Thyroid gland (tissue), 4 donors: ENCODE measurements at regions not wholly inside any gene's neighbourhood (a gene's known extent, or its start where the extent isn't known, plus 50 kb on each side); places are given as distances from the start of the nearest gene placed in this dataset.

Experiments
- DNase-seq, 2 donors: peaks; one replicate each; pipeline ENCODE4 v3.0.0-alpha.2; 2019
- H3K27ac ChIP-seq, 3 donors: fragments of 200-600 bp; sonication (generic); 1 replicate in 2 of 3; 2 replicates in 1 of 3; pipeline ENCODE4 v1.5.1; 2016 to 2019; ENCODE audit warnings: mild to moderate bottlenecking in 1 of 3, moderate library complexity in 1 of 3
- H3K27me3 ChIP-seq: fragments of 200-600 bp; sonication (generic); one replicate; pipeline ENCODE4 v1.5.1; 2019
- H3K36me3 ChIP-seq, 2 donors: fragments of 200-600 bp; sonication (generic); one replicate each; pipeline ENCODE4 v1.5.1; 2016 to 2019
- H3K4me1 ChIP-seq, 2 donors: fragments of 200-600 bp; sonication (generic); one replicate each; pipeline ENCODE4 v1.5.1; 2017 to 2019
- H3K4me3 ChIP-seq, 3 donors: fragments of 200-600 bp; sonication (generic); replicated peaks in 1 of 3; 1 replicate in 2 of 3; 2 replicates in 1 of 3; pipeline ENCODE4 v1.5.1; 2016; ENCODE audit warnings: mild to moderate bottlenecking in 1 of 3
- H3K9me3 ChIP-seq: fragments of 200-600 bp; sonication (generic); one replicate; pipeline ENCODE4 v1.5.1; 2017
- CTCF ChIP-seq, 6 experiments: fragments of 200-600 bp in 3 of 6; fragments of 450-650 bp in 3 of 6; sonication (generic) in 3 of 6; IDR thresholded peaks; one replicate each; pipeline ENCODE4 v1.5.1; 2016 to 2019; ENCODE audit warnings: antibody characterized with exemption in 6 of 6, mild to moderate bottlenecking in 2 of 6, inconsistent platforms in 1 of 6, moderate library complexity in 1 of 6
- POLR2A ChIP-seq, 2 donors: fragments of 450-650 bp; IDR thresholded peaks; one replicate each; pipeline ENCODE4 v1.6.1; 2017; ENCODE audit warnings: antibody characterized with exemption in 2 of 2, mild to moderate bottlenecking in 2 of 2, moderate library complexity in 1 of 2
- WGBS, 2 donors: methylation state at CpG; one replicate each; pipeline ENCODE4 v1.1.5; 2017; 5-methylcytosine and 5-hydroxymethylcytosine counted together
- intact Hi-C: fragments of 100-400 bp; cut with DNase I; formaldehyde crosslinking; loops from one replicate; pipeline ENCODE4 v1.15.1; 2023

- Histone ChIP-seq H3K27ac (no peak overlapping the region), H3K4me1 (peaks cover 8 to 10% of the 10 kb centered on the region in 2 donors), H3K4me3 (no peak overlapping the region), H3K9me3 (no peaks in the 10 kb centered on the region), H3K27me3 (no peaks in the 10 kb centered on the region), H3K36me3 (no peaks in the 10 kb centered on the region)
- 70 to 82% methylated on average over 3 of the region's 3 CpGs for WGBS, 2 donors
- no peak for DNase-seq
- TF ChIP-seq CTCF (IDR thresholded peaks at IDR 0.05) (no peak), POLR2A (IDR thresholded peaks at IDR 0.05) (no peak)
- intact Hi-C loops = no loop called here
These were observed 95.8 kb upstream of the ANKRD55 start for GRCh38 chr5:56328753-56329560.

- Histone ChIP-seq H3K9me3 (no peaks in the 10 kb centered on the region), H3K4me3 (no peak overlapping the region), H3K27ac (no peak overlapping the region), H3K36me3 (no peaks in the 10 kb centered on the region), H3K4me1 (peaks cover 8 to 10% of the 10 kb centered on the region in 2 donors), H3K27me3 (no peaks in the 10 kb centered on the region)
- TF ChIP-seq CTCF (IDR thresholded peaks at IDR 0.05) = no peak
- no peak for TF ChIP-seq POLR2A (IDR thresholded peaks at IDR 0.05)
- no peak for DNase-seq
- 69 to 86% methylated on average over 6 of the region's 6 CpGs for WGBS, 2 donors
- intact Hi-C loops = no loop called here
These were observed 94.7 kb upstream of the ANKRD55 start for GRCh38 chr5:56327809-56328208.

- Histone ChIP-seq H3K4me3 (no peak overlapping the region), H3K4me1 (peaks cover 8 to 10% of the 10 kb centered on the region in 2 donors), H3K36me3 (no peaks in the 10 kb centered on the region), H3K9me3 (no peaks in the 10 kb centered on the region), H3K27me3 (no peaks in the 10 kb centered on the region), H3K27ac (no peak overlapping the region)
- DNase-seq = no peak
- 97 to 98% methylated on average over 3 of the region's 3 CpGs for WGBS, 2 donors
- TF ChIP-seq POLR2A (IDR thresholded peaks at IDR 0.05) (no peak), CTCF (IDR thresholded peaks at IDR 0.05) (no peak)
- intact Hi-C loops = no loop called here
These were observed 93.6 kb upstream of the ANKRD55 start for GRCh38 chr5:56326770-56327169.

- intact Hi-C loops = no loop called here
- no peaks in the 10 kb centered on the region for H3K36me3 ChIP-seq
- no peaks in the 10 kb centered on the region for H3K27me3 ChIP-seq
- no peak for DNase-seq
- H3K9me3 ChIP-seq = no peaks in the 10 kb centered on the region
- H3K4me1 ChIP-seq = peaks cover 8 to 10% of the 10 kb centered on the region in 2 donors
- TF ChIP-seq POLR2A (IDR thresholded peaks at IDR 0.05) = no peak
- no peak for TF ChIP-seq CTCF (IDR thresholded peaks at IDR 0.05)
- H3K4me3 ChIP-seq = no peak overlapping the region
- no peak overlapping the region for H3K27ac ChIP-seq
These were observed 93.0 kb upstream of the ANKRD55 start for GRCh38 chr5:56326116-56326515.

GRCh38 chr5:56325039-56325438, 91.9 kb upstream of the ANKRD55 start:
- intact Hi-C loops = no loop called here
- WGBS, 2 donors = 95 to 97% methylated on average over 2 of the region's 2 CpGs
- Histone ChIP-seq H3K27ac (no peak overlapping the region), H3K4me3 (no peak overlapping the region), H3K36me3 (no peaks in the 10 kb centered on the region), H3K4me1 (peaks cover 3 to 10% of the 10 kb centered on the region in 2 donors), H3K27me3 (no peaks in the 10 kb centered on the region), H3K9me3 (no peaks in the 10 kb centered on the region)
- no peak for DNase-seq
- TF ChIP-seq CTCF (IDR thresholded peaks at IDR 0.05) = no peak
- TF ChIP-seq POLR2A (IDR thresholded peaks at IDR 0.05) = no peak
